Body of pancreas (tissue), 4 donors: ENCODE measurements at regions not wholly inside any gene's neighbourhood (a gene's known extent, or its start where the extent isn't known, plus 50 kb on each side); places are given as distances from the start of the nearest gene placed in this dataset.

Experiments used
- ATAC-seq: fragments of 150-250 bp; one replicate; pipeline ENCODE4 v1.9.1; 2016
- DNase-seq, 4 donors: peaks; one replicate each; pipeline ENCODE4 v3.0.0-alpha.2; 2019
- H3K27ac ChIP-seq, 4 donors: fragments of 200-600 bp; sonication (generic); 1 replicate in 3 of 4; 2 replicates in 1 of 4; pipeline versions ENCODE4 v1.5.1 to v1.6.1; 2016 to 2019; ENCODE audit warnings: mild to moderate bottlenecking in 1 of 4, mixed read lengths in 1 of 4, moderate library complexity in 1 of 4
- H3K27me3 ChIP-seq, 2 donors: fragments of 200-600 bp; sonication (generic); one replicate each; pipeline ENCODE4 v1.6.0; 2016; ENCODE audit warnings: mild to moderate bottlenecking in 1 of 2
- H3K36me3 ChIP-seq, 2 donors: fragments of 200-600 bp; sonication (generic); replicated peaks in 1 of 2; 2 replicates each; pipeline ENCODE4 v1.5.1; 2016; ENCODE audit warnings: low read depth in 2 of 2; ENCODE audit not compliant: insufficient read depth in 1 of 2
- H3K4me1 ChIP-seq: fragments of 200-600 bp; sonication (generic); one replicate; pipeline ENCODE4 v1.6.0; 2016
- H3K4me3 ChIP-seq, 2 donors: fragments of 200-600 bp; sonication (generic); 1 replicate in 1 of 2; 2 replicates in 1 of 2; pipeline ENCODE4 v1.5.1; 2016 to 2019
- H3K9me3 ChIP-seq, 3 donors: fragments of 200-600 bp; sonication (generic); 1 replicate in 2 of 3; 2 replicates in 1 of 3; pipeline ENCODE4 v1.5.1; 2016
- POLR2A ChIP-seq, 3 donors: fragments of 450-650 bp; IDR thresholded peaks; one replicate each; pipeline ENCODE4 v1.6.1; 2016; ENCODE audit warnings: antibody characterized with exemption in 3 of 3, mild to moderate bottlenecking in 2 of 3
- WGBS, 2 donors: methylation state at CpG; one replicate each; pipeline ENCODE4 v1.1.5; 2017; 5-methylcytosine and 5-hydroxymethylcytosine counted together
- intact Hi-C: fragments of 100-400 bp; cut with DNase I; formaldehyde crosslinking; loops from one replicate; pipeline ENCODE4 v1.15.1; 2023
- TF ChIP-seq, protein P1 (sequence below), 7 experiments: fragments of 450-650 bp in 4 of 7; fragments of 200-600 bp in 3 of 7; sonication (generic) in 3 of 7; IDR thresholded peaks; one replicate each; pipeline ENCODE4 v1.5.1; 2016 to 2019; ENCODE audit warnings: antibody characterized with exemption in 7 of 7

DNA sequence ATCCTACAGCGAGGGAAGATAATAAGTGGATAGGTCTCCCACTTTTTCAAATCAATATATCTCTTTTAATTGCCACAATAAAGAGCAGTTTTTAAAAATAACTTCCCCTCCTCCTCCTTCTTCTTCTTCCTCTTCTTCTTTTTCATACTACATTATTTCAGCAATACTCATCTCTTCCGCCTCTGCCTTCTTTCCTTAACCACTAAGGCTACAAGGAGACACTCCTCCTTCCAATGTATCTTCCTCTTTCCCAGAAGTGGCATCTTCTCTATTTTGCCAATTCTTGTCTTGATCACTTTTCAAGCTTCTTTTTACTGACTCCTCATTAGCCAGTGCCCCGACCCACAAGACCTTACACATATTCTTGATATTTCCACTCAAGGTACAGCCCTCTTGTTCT lies 546.6 kb upstream of the CHAC2 start:
- H3K9me3 ChIP-seq: peaks cover 0 to 5% (median 0%) of the 10 kb centered on the region in 3 donors
- no peak overlapping the region for H3K4me3 ChIP-seq
- H3K27me3 ChIP-seq: no peaks in the 10 kb centered on the region
- H3K4me1 ChIP-seq: peaks cover 4% of the 10 kb centered on the region
- intact Hi-C loops: no loop called here
- WGBS, 2 donors: 90 to 93% methylated on average over 3 of the region's 3 CpGs
- TF ChIP-seq, protein P1, sequence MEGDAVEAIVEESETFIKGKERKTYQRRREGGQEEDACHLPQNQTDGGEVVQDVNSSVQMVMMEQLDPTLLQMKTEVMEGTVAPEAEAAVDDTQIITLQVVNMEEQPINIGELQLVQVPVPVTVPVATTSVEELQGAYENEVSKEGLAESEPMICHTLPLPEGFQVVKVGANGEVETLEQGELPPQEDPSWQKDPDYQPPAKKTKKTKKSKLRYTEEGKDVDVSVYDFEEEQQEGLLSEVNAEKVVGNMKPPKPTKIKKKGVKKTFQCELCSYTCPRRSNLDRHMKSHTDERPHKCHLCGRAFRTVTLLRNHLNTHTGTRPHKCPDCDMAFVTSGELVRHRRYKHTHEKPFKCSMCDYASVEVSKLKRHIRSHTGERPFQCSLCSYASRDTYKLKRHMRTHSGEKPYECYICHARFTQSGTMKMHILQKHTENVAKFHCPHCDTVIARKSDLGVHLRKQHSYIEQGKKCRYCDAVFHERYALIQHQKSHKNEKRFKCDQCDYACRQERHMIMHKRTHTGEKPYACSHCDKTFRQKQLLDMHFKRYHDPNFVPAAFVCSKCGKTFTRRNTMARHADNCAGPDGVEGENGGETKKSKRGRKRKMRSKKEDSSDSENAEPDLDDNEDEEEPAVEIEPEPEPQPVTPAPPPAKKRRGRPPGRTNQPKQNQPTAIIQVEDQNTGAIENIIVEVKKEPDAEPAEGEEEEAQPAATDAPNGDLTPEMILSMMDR (IDR thresholded peaks at IDR 0.05): no peak
- no peak for TF ChIP-seq POLR2A (IDR thresholded peaks at IDR 0.05)
- DNase-seq (no peak), ATAC-seq (no peak)
- H3K27ac ChIP-seq: no peak overlapping the region
- H3K36me3 ChIP-seq: no peaks in the 10 kb centered on the region

DNA sequence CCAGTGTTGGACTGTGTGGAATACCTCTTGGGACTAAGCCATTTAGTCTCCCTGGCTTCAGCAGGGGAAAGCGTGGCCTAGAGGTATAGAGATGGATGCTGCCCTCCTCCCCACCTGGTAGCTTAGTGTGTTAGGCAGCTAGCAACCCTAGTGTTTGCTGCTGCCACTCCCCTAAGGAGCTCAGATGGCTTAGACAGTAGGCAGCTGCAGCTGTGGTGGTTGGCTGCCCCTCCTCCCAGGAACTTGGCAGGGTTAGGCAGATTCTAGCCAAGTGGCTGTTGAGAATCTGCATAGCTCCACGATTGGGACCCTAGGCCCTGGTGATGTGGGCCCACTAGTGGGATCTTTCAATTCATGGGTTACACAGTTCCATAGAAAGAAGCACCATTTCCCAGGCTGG lies 550.4 kb upstream of the CHAC2 start:
- no peaks in the 10 kb centered on the region for H3K36me3 ChIP-seq
- intact Hi-C loops: no loop called here
- H3K4me3 ChIP-seq: no peak overlapping the region
- DNase-seq (no peak), ATAC-seq (no peak)
- 66% methylated on average over 2 of the region's 2 CpGs; no CpG with 5 or more reads in 1 of the 2 donors for WGBS, 2 donors
- peaks cover 9% of the 10 kb centered on the region for H3K4me1 ChIP-seq
- no peaks in the 10 kb centered on the region for H3K27me3 ChIP-seq
- peaks cover 0 to 5% (median 0%) of the 10 kb centered on the region in 3 donors for H3K9me3 ChIP-seq
- no peak for TF ChIP-seq POLR2A (IDR thresholded peaks at IDR 0.05)
- TF ChIP-seq, protein P1 (IDR thresholded peaks at IDR 0.05): no peak
- no peak overlapping the region for H3K27ac ChIP-seq

DNA sequence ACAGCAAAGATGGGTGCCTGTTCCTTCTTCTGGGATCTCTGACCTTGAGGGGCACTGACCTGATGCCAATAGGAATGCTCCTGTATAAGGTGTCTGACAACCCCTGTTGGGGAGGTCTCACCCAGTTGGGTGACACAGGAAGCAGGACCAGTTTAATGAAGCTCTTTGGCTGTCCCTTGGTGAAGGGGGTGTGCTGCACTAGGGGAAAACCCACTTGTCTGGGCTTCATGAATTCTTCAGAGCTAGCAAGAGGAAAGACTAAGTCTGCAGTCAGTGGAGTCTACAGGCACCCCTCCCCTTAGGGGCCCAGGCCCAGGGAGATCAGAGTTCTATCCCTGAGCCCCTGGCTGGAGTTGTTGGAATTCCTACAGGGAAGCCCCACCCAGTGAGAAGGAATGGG lies 550.8 kb upstream of the CHAC2 start:
- ATAC-seq: no peak

DNA sequence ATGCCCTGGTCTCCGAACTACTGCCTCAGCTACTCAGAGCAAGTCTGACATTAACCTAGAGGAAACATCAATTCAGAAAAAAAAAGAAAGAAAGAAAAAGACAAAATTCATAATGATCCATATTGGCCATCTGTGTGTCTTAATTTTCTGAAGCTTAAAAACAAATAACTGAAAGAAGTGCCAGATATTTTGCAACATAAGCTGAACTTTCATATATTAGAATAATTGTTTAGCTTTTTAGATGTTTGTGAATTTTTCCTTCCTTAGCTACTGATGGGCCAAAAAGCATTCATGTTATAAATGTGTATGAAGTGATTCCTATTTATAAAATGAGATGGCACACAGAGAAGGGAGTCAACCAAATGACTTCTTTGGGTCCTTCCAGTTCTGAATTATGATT lies 555.0 kb upstream of the CHAC2 start:
- Histone ChIP-seq H3K4me3 (no peak overlapping the region), H3K4me1 (peaks cover 24% of the 10 kb centered on the region), H3K36me3 (no peaks in the 10 kb centered on the region), H3K27ac (peak overlapping the region in 3 of 4 donors; percentile 71 to 78 (median 76)), H3K27me3 (no peaks in the 10 kb centered on the region), H3K9me3 (peaks cover 0 to 5% (median 0%) of the 10 kb centered on the region in 3 donors)
- ATAC-seq (no peak), DNase-seq (no peak)
- TF ChIP-seq, protein P1 (IDR thresholded peaks at IDR 0.05): no peak
- TF ChIP-seq POLR2A (IDR thresholded peaks at IDR 0.05): no peak
- intact Hi-C loops: no loop called here
- 41 to 93% methylated on average over 1 of the region's 1 CpG for WGBS, 2 donors

More for the DNA sequence above, 550.8 kb upstream of the CHAC2 start:
- H3K4me3 ChIP-seq: no peak overlapping the region
- H3K36me3 ChIP-seq: no peaks in the 10 kb centered on the region
- intact Hi-C loops: no loop called here
- H3K4me1 ChIP-seq: peaks cover 13% of the 10 kb centered on the region
- H3K9me3 ChIP-seq: peaks cover 0 to 5% (median 0%) of the 10 kb centered on the region in 3 donors
- H3K27me3 ChIP-seq: no peaks in the 10 kb centered on the region
- no peak for TF ChIP-seq POLR2A (IDR thresholded peaks at IDR 0.05)
- TF ChIP-seq, protein P1 (IDR thresholded peaks at IDR 0.05): no peak
- H3K27ac ChIP-seq: no peak overlapping the region
- no peak for DNase-seq

DNA sequence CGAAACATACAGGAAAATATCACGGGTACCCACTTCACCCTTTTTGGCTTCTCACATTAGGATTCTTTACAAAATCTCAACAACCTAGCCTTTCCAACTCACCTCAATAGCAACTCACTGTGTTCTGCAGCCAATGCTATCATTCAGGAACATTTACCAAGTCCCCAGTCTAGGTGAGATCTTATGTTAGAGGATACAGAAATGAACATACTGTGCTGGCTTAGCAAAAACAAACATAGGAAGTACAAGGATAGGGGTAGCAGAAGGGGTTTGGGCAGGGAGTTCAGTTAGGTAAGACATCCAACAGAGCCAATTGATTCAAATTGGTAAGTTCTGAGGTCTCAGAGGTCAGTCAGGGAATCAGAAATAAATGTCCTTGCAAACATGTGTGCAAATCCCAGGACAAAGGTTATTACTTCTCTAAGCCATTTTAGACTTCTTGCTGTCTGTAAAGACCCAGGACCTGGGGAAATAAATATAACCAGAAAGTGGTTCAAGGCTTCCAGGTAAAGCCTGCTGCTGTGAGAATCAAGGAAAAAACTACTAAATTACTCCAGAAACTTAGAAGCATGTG lies 556.3 kb upstream of the CHAC2 start:
- H3K27ac ChIP-seq: peak overlapping the region; percentile 66 to 78 (median 74)
- H3K36me3 ChIP-seq: no peaks in the 10 kb centered on the region
- peak; percentile 87 for ATAC-seq
- no peaks in the 10 kb centered on the region for H3K9me3 ChIP-seq
- no peaks in the 10 kb centered on the region for H3K27me3 ChIP-seq
- peaks cover 25% of the 10 kb centered on the region for H3K4me1 ChIP-seq
- no peak overlapping the region for H3K4me3 ChIP-seq
- TF ChIP-seq, protein P1 (IDR thresholded peaks at IDR 0.05): no peak
- TF ChIP-seq POLR2A (IDR thresholded peaks at IDR 0.05): peak in 2 of 3 donors; percentile 56 to 66
- intact Hi-C loops: no loop called here
- peak; percentile 20 to 66 (median 28) for DNase-seq
- 33 to 48% methylated on average over 2 of the region's 2 CpGs for WGBS, 2 donors
